ENCODE measurements at regions not wholly inside any gene's neighbourhood (a gene's known extent, or its start where the extent isn't known, plus 50 kb on each side); places are given as distances from the start of the nearest gene placed in this dataset.

- DNase-seq (ENCODE audit: low spot score), result no peak
Measured at GRCh38 chr1:186620566-186621350, 59.5 kb downstream of the PTGS2 start.

DNA sequence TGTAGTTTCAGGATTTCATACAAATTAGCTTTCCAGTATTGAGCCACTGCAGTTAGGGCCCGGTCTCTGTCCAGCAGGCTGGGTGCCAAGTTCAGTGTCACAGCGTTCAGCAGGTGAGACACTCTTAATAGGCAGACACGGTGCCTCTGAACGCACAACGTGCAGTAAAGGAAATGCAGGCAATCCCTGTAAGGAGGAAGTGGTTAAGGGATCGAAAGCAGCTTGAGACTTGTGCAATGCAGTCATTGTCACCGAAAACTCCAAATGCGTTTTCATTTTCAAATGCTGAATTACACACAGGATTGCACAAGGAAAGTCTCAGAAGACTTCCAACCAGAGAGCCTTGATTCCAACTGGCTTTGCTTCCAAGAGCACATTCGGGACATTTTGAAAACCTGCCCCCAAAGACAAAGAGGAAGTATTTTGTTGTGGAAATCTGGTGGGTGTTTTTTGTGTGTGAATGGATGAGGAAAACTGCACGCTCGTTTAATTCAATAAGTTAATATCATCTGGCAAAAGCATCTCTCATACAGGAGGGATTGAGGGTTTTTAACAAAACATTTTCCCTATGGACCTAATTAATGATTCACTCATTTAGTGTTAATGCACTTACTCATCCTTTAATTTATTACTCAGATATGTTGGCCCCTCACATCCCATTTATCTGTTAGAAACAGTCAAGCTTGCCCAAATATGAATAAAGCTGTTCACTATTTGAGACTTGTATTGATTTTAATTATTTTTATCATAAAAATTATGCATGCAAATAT lies 61.6 kb downstream of the PTGS2 start:
- peak; percentile 46 for DNase-seq (ENCODE audit: low spot score)

GRCh38 chr1:186617926-186618325 lies 62.3 kb downstream of the PTGS2 start:
- DNase-seq (ENCODE audit: low spot score), result no peak

DNA sequence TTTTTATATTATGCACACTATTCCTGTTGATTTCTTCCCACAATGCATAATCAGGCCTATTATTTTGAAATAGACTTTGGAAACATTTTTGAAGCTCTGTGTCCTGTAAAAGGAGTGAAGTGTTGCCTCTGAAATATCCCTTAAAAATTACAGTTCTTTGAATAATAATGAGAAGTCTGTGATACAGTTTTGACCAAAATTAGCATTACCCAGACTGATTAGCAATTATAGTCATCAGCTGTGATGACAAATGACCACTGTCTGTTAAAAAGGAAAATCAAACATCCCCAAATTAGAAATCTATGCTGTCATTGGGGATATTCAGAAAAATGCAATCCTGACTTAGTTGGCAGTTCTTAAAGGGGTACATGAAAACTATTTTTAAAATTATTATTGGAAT lies 63.7 kb downstream of the PTGS2 start:
- no peak for DNase-seq (ENCODE audit: low spot score)

- no peak for DNase-seq (ENCODE audit: low spot score)
Measured at GRCh38 chr1:186615332-186615731, 64.9 kb downstream of the PTGS2 start.

DNA sequence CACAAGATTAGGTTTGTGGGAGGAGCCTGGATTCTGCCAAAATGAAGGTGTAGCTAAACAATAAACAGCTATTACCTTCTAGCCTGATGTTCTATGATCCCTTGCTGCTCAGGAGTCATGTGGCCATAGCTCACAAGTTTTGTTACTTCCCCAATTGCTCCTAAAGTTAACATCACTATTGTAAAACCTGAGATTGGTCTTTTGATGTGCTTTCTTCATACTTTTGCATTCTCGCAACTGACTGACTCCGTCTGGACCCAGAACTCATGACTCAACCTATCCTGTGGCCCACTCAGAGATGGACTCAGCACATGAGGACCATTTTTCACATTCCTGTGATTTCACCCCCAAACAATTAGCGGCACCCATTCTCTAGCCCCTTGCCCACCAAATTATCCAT lies 69.1 kb downstream of the PTGS2 start:
- DNase-seq (ENCODE audit: low spot score), result no peak

- no peak for DNase-seq (ENCODE audit: low spot score)
Measured at GRCh38 chr1:186609183-186609582, 71.0 kb downstream of the PTGS2 start.

DNA sequence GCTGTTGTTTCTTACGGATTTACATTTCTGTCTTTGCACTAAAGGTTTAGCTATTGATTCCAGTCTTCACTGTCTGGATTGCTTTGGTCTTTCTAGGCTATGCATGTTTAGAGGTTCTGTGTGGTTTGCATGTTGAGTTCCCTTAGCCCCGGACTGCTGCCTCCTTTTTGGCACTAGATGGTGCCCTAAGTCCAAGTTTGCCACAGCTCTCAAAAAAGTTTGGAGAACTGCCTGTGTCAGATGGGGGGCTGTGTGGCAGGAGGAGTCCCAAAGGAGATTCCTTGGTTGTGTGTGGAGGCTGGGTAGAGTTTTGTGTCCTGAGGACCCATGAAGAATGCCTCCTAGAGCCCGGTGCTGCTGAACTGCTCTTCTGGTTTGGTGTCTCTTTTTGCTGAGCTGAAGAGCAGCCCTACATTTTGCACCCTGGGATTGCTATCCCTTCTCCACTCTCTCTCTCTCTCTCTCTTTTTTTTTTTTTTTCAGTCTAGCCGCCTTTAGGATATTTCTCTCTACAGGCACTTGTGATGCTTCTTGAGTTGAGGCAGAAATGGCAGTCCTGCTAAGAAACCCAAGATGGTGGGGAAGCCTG lies 74.4 kb downstream of the PTGS2 start:
- DNase-seq (ENCODE audit: low spot score), result peak; percentile 22

DNA sequence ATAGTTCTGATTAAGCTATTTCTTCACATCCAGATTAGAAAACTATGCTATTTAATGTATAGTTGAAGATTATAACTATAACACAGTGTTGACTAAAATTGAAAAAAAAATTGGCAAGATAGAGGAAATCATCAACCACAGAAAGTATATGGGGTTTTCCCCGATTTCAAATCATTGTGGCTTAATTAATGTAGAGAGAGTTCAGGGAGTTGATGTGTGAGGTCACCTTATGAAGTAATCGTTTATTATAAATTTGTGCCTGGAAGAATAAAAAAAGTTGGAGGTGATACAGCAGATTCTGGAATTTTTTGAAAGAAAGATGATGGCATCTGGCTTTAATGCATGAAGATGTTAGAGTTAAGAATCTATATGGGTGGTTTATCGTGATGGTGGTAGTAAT lies 84.3 kb downstream of the PTGS2 start:
- DNase-seq (ENCODE audit: low spot score), result no peak

GRCh38 chr1:186578325-186579016 lies 101.8 kb downstream of the PTGS2 start:
- DNase-seq (ENCODE audit: low spot score), result no peak

DNA sequence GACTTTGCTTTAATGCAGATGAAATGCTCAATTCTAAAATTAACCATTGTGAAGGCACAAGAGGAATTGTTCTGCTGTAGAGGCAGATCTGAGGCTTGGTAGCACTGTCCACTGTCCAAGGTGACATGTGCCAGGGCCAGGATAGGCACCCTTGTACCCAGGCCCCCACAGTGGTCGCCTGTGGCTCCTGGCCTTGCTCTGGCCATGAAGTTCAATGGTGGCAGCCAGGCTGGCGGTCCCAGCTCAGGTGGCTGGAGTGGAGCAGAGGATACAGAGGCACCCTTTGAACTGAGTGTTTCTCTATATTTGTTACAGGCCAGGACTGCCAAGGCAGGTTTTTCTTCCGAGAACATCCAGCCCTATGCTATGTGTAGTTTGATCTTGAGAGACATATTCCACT lies 102.6 kb downstream of the PTGS2 start:
- DNase-seq (ENCODE audit: low spot score), result no peak

- no peak for DNase-seq (ENCODE audit: low spot score)
Measured at GRCh38 chr1:186577216-186577615, 103.0 kb downstream of the PTGS2 start.

GRCh38 chr1:186575348-186575747 lies 104.9 kb downstream of the PTGS2 start:
- no peak for DNase-seq (ENCODE audit: low spot score)

DNA sequence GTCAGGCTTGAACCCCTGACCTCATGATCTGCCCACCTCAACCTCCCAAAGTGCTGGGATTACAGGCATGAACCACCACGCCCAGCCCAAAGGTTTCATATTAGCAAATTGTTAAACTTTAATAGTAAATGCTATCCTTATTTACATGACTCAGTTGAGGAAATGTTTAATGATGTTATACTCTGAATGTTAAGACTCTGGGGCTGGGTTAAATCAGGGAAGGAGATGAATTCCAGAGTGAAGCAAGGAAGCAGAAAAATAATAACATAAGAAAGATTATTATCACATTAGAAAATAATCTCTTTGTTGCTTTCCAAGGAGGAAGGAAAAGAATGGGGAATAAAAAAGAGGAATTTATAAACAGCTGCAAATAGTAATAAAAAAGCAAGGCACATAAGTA lies 105.3 kb downstream of the PTGS2 start:
- no peak for DNase-seq (ENCODE audit: low spot score)

DNA sequence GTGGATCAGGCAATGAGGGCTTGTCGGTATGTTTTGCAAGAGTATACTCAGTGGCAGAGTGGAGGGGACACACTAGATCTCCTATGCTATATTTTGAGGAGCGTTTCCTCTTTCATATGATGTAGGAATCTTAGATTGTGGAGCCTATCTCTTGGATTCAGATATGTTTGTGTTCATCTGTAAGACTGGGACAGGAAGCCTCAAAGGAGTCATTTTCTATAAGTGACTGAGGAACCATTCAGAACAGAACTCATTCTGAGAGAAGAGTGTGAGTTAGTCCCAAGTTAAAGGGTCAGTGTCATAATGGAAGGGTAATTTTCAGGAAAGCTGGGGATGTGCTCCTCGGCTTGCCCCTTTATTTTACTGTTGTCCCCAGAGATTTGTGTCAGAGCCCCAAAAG lies 107.7 kb downstream of the PTGS2 start:
- DNase-seq (ENCODE audit: low spot score), result no peak

DNA sequence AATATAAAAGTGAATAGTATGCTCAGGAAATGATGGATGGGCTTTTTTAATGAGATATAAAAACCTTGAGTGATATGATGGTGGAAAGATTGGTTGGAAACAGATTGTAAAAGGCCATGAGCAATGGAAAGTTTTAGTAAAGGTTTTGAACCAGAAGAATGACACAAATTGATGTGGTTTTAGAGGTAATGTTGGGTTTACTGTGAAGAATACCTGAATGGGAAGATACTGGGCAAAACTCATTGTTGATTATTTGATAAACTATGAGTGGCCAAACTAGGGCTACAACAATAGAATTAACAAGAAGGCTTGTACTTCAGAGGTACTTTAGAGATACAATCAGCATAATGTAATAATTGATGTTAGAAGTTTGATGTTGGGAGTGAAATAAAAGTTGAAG lies 108.5 kb downstream of the PTGS2 start:
- no peak for DNase-seq (ENCODE audit: low spot score)

GRCh38 chr1:186569856-186570255 lies 108.9 kb upstream of the PDC start:
- no peak for DNase-seq (ENCODE audit: low spot score)

DNA sequence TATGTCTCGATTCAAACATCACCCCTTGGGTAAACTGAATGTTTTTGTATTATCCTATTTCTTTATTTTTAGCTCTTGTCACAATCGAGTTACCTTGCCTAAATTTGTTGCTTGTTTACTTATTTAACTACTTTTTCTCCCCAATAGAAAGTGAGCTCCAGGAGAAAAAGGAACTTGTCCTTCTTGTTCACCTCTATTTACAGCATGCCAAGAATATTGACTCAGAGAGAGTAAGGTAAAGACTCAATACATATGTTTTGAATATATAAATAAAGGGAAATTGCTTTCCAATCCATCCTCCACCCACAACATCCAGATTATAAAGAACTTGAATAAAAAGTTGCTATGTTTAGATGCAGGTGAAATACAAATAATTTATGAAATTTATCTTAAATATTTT lies 107.3 kb upstream of the PDC start:
- DNase-seq (ENCODE audit: low spot score), result no peak

GRCh38 chr1:186566140-186566855 lies 105.4 kb upstream of the PDC start:
- no peak for DNase-seq (ENCODE audit: low spot score)

DNA sequence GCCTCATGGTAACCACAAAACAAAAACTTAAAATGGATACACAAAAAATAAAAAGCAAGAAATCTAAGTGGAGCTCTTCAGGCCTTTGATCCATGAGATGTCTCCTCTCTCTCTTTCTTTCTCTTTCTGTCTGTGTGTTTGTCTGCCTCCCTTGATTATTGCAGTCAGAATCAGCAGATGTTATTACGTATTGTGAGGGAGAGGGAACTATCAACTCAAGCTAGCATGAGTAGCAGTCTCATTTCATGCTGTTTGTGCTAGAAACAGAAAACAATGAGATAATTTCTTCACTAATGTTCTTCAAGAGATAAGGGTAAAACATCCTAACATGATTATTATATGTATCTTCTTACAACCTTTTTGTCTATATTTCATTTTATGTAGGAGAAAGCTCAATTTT lies 103.7 kb upstream of the PDC start:
- DNase-seq (ENCODE audit: low spot score), result no peak

DNA sequence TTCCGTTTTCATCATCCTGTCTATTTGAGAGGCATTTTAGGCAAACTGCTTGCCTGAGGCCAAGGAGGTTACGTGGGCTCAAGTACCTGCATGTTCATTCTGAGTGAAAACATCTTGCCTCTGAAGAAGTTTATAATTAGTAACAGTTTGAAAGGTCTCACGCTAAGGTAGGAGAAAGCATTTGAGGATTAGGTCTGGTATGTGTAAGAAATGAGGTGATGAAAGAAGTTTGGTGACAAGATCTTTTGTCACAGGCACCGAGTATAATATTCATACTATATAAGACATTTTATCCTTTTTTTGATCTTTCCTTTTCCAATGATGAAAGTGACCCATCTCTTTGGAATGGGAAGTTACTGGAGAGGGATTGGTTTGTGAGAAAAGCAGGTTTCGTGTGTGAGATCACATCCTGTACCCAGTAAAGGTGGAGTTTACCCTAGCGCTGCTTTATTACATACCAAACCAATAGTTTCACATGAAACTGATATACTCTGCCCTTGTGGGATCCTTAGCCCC lies 98.7 kb upstream of the PDC start:
- DNase-seq (ENCODE audit: low spot score), result no peak

All from LoVo (cell line).